SK-N-SH treated with all-trans-retinoic acid at 6 μM for 48 hours (cell line): ENCODE measurements at regions not wholly inside any gene's neighbourhood (a gene's known extent, or its start where the extent isn't known, plus 50 kb on each side); places are given as distances from the start of the nearest gene placed in this dataset.

ENCODE experiments used
- ARNTL ChIP-seq: fragments of 450-650 bp; formaldehyde crosslinking; IDR thresholded peaks from 2 replicates; pipeline ENCODE4 v1.5.0; 2020; ENCODE audit warnings: low read depth, mild to moderate bottlenecking, moderate library complexity, borderline replicate concordance
- CREB5 ChIP-seq: fragments of 250-450 bp; sonication (Bioruptor Pico); IDR thresholded peaks from 2 replicates; pipeline ENCODE4 v1.5.1; 2020; ENCODE audit warnings: low read depth, mild to moderate bottlenecking, moderate library complexity
- CSDC2 ChIP-seq: fragments of 250-450 bp; sonication (Bioruptor Pico); IDR thresholded peaks from 2 replicates; pipeline ENCODE4 v1.5.0; 2020; ENCODE audit warnings: mild to moderate bottlenecking, moderate library complexity
- CSRNP3 ChIP-seq: fragments of 250-450 bp; sonication (Bioruptor Pico); IDR thresholded peaks from 2 replicates; pipeline ENCODE4 v1.5.1; 2021; ENCODE audit warnings: mild to moderate bottlenecking, moderate library complexity
- ESRRG ChIP-seq: fragments of 250-450 bp; sonication (Bioruptor Pico); IDR thresholded peaks from 2 replicates; pipeline ENCODE4 v1.6.1; 2021; ENCODE audit warnings: mild to moderate bottlenecking
- ISL1 ChIP-seq: fragments of 250-450 bp; sonication (Bioruptor Pico); IDR thresholded peaks from 2 replicates; pipeline ENCODE4 v2.1.2; 2022; ENCODE audit warnings: mild to moderate bottlenecking, moderate library complexity
- OSR1 ChIP-seq: fragments of 250-450 bp; sonication (Bioruptor Pico); IDR thresholded peaks from 2 replicates; pipeline ENCODE4 v1.8.0; 2022; ENCODE audit warnings: moderate library complexity, mild to moderate bottlenecking, inconsistent platforms
- PATZ1 ChIP-seq: fragments of 250-450 bp; sonication (Bioruptor Pico); IDR thresholded peaks from 2 replicates; pipeline ENCODE4 v1.8.0; 2020; ENCODE audit warnings: mild to moderate bottlenecking, moderate library complexity, borderline replicate concordance
- TOX ChIP-seq: fragments of 250-450 bp; sonication (Bioruptor Pico); IDR thresholded peaks from 2 replicates; pipeline ENCODE4 v1.8.0; 2021; ENCODE audit warnings: mild to moderate bottlenecking, moderate library complexity, borderline replicate concordance
- ZFP3 ChIP-seq: fragments of 250-450 bp; sonication (Bioruptor Pico); IDR thresholded peaks from 2 replicates; pipeline ENCODE4 v1.5.0; 2020; ENCODE audit warnings: mild to moderate bottlenecking, moderate library complexity
- ZFP30 ChIP-seq: fragments of 450-650 bp; formaldehyde crosslinking; IDR thresholded peaks from 2 replicates; pipeline ENCODE4 v1.5.0; 2022; ENCODE audit warnings: mild to moderate bottlenecking, moderate library complexity
- ZNF565 ChIP-seq: fragments of 450-650 bp; formaldehyde crosslinking; conservative IDR thresholded peaks from 2 replicates; pipeline ENCODE4 v1.5.0; 2020; ENCODE audit warnings: low read depth, mild to moderate bottlenecking, moderate library complexity
- ZNF70 ChIP-seq: fragments of 450-650 bp; formaldehyde crosslinking; IDR thresholded peaks from 2 replicates; pipeline ENCODE4 v1.5.0; 2020; ENCODE audit warnings: mild to moderate bottlenecking, moderate library complexity
- ZNF8 ChIP-seq: fragments of 450-650 bp; formaldehyde crosslinking; IDR thresholded peaks from 2 replicates; pipeline ENCODE4 v1.5.0; 2020; ENCODE audit warnings: mild to moderate bottlenecking, moderate library complexity

GRCh38 chr5:159632866-159633265 is 283.4 kb upstream of the ADRA1B start:
- no peak for TF ChIP-seq PATZ1 (CRISPR knock-in tag)
- TF ChIP-seq ZNF70 (CRISPR knock-in tag), result no peak
- TF ChIP-seq ZFP3, result no peak
- no peak for TF ChIP-seq ARNTL (CRISPR knock-in tag)
- TF ChIP-seq ESRRG (CRISPR knock-in tag), result no peak
- TF ChIP-seq ISL1, result no peak
- TF ChIP-seq ZFP30 (CRISPR knock-in tag), result no peak
- TF ChIP-seq ZNF8 (CRISPR knock-in tag), result no peak
- no peak for TF ChIP-seq CREB5 (CRISPR knock-in tag)
- no peak for TF ChIP-seq ZNF565 (CRISPR knock-in tag)
- TF ChIP-seq CSRNP3 (CRISPR knock-in tag), result no peak
- no peak for TF ChIP-seq CSDC2 (CRISPR knock-in tag)
- no peak for TF ChIP-seq OSR1
- no peak for TF ChIP-seq TOX (CRISPR knock-in tag)
